Heart right ventricle (tissue), 16 donors: ENCODE measurements at regions not wholly inside any gene's neighbourhood (a gene's known extent, or its start where the extent isn't known, plus 50 kb on each side); places are given as distances from the start of the nearest gene placed in this dataset.
"Not testable (repeated sequence)": the region's sequence is repeated elsewhere in the genome, so short reads cannot be mapped to it uniquely, and the experiment has no call there.

Experiments
- ATAC-seq, 8 donors: fragments of 200-7000 bp; cut with Tn5 transposase; one replicate each; pipeline ENCODE4 v1.9.1; 2020; ENCODE audit warnings: mild to moderate bottlenecking in 8 of 8, moderate library complexity in 8 of 8, moderate number of reproducible peaks in 1 of 8
- DNase-seq, 2 donors: peaks; one replicate each; pipeline ENCODE4 v3.0.0-alpha.2; 2020
- H3K27ac ChIP-seq, 10 donors: fragments of 200-600 bp; sonication (generic) in 2 of 10; one replicate each; pipeline versions ENCODE4 v1.5.0 to v1.8.0; 2020 to 2022; ENCODE audit warnings: mild to moderate bottlenecking in 3 of 10
- H3K27me3 ChIP-seq, 7 donors: fragments of 200-600 bp; one replicate each; pipeline ENCODE4 v1.8.0; 2021 to 2022; ENCODE audit warnings: mild to moderate bottlenecking in 2 of 7
- H3K36me3 ChIP-seq, 9 donors: fragments of 200-600 bp; sonication (generic) in 1 of 9; one replicate each; pipeline versions ENCODE4 v1.5.0 to v1.8.0; 2020 to 2022; ENCODE audit warnings: mild to moderate bottlenecking in 2 of 9
- H3K4me1 ChIP-seq, 9 donors: fragments of 200-600 bp; sonication (generic) in 1 of 9; one replicate each; pipeline versions ENCODE4 v1.5.0 to v1.8.0; 2020 to 2022; ENCODE audit warnings: mild to moderate bottlenecking in 4 of 9
- H3K4me3 ChIP-seq, 10 donors: fragments of 200-600 bp; sonication (generic) in 2 of 10; one replicate each; pipeline versions ENCODE4 v1.5.0 to v1.8.0; 2020 to 2022; ENCODE audit warnings: mild to moderate bottlenecking in 7 of 10, moderate library complexity in 2 of 10
- H3K9me3 ChIP-seq, 11 donors: fragments of 200-600 bp in 10 of 11; sonication (generic) in 2 of 11; one replicate each; pipeline versions ENCODE4 v1.5.0 to v1.8.0; 2013 to 2022; ENCODE audit warnings: mild to moderate bottlenecking in 2 of 11, control low read depth in 1 of 11, moderate library complexity in 1 of 11
- WGBS, 2 donors: extraction: QIAGEN DNeasy Blood & Tissue Kit; methylation state at CpG; one replicate each; pipeline ENCODE4 v1.1.7; 2013; ENCODE audit warnings: inconsistent platforms in 1 of 2; 5-methylcytosine and 5-hydroxymethylcytosine counted together
- intact Hi-C, 10 donors: fragments of 100-400 bp; cut with DNase I; formaldehyde crosslinking; loops; one replicate each; pipeline versions ENCODE4 v1.11.1 to v1.14.2; 2022
- donor health status: Arrhythmogenic right ventricular cardiomyopathy.
- donor health status: ischemic (EF 13 %, LVEDD 7.1; RV severe dilation, severe dysfunction).
- donor health status: healthy with polysubstance abuse.
- donor health status: DM: no; HTN: yes; CAD: no.
- donor health status: DM: no; HTN: no; CAD: no.
- donor health status: ischemic (EF 25% LVEDD 6.9; RV normal size, moderate dysfunction).
- donor health status: ischemic (EF 25% LVEDD 5.7; RV mildly dilated, moderate dysfunction).
- donor health status: healthy.
- donor health status: DM: yes; HTN: yes; CAD: no.
- donor health status: Ischemic cardiomyopathy.
- donor health status: ischemic (EF 35%, LVEDD 5.7; RV mildly dilated, moderate dysfunction).
- donor health status: nonischemic (EF 11% LVEDD 7.7; RV severe dilation, severe dysfunction).
- donor health status: DM: yes; HTN: yes; CAD: no.
- donor health status: PGD.
- donor health status: ischemic (EF 29% LVEDD 5.4; RV normal size, mild dysfunction).
- donor health status: nonischemic (EF 23%, LVEDD 6.1; RV moderate dilation, normal function).

- ATAC-seq, H3K27ac ChIP-seq, H3K36me3 ChIP-seq, H3K27me3 ChIP-seq, DNase-seq, intact Hi-C loops, H3K9me3 ChIP-seq, H3K4me3 ChIP-seq, H3K4me1 ChIP-seq: not testable (repeated sequence)
- no CpG with 5 or more reads among the region's 2 CpGs for WGBS, 2 donors
These were observed 53.6 kb downstream of the SRGAP2 start for GRCh38 chr1:206256935-206257334.

DNA sequence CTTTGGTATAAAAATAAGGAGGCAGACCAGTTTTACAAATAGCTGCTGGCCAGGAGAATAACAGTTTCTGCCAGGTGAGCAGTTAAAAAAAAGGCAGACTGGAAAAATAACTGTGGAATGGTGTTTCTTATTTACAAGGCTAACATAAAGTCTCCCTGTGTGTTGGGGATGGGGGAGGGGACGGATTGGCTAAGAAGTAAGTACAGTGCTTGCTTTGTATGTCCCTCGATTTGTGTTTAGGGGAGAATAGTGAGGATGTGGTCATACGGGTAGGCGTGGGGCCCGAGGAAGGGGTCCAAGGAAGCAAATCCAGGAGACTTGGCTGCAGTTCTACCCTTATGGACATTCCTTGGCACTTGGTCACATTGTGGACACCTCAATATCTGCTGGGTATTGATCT, 58.1 kb downstream of the SRGAP2 start:
- ATAC-seq, H3K27me3 ChIP-seq, DNase-seq, H3K4me3 ChIP-seq, intact Hi-C loops, H3K27ac ChIP-seq, H3K4me1 ChIP-seq, H3K36me3 ChIP-seq, H3K9me3 ChIP-seq: not testable (repeated sequence)
- WGBS, 2 donors: 72 to 78% methylated on average over 1 to 5 of the region's 5 CpGs

DNA sequence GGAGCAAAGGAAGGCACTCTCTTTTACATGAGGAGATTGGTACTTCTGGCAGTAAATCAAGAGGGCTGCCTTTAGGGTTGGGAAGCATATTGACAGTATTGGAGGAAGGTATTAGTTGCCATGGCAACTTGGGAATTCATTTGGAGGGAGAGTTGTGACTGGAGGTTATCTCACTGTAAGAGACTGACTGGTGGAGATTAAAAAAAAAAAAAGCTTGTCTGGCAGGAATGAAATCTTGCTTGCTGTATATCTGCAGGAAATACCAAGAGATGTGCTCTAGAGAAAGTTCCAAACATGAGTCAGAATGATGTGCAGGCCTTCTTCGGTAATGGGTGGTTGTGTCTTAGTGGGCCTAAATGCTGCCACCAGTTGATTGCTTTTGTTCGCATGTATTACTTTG, 59.1 kb downstream of the SRGAP2 start:
- intact Hi-C loops, H3K9me3 ChIP-seq, H3K27ac ChIP-seq, H3K4me3 ChIP-seq, H3K27me3 ChIP-seq, H3K36me3 ChIP-seq, DNase-seq, H3K4me1 ChIP-seq: not testable (repeated sequence)
- peak in 3 of 8 donors; percentile 16 to 34 (median 34) for ATAC-seq
- WGBS, 2 donors: 91% methylated on average over 1 of the region's 2 CpGs; no CpG with 5 or more reads in 1 of the 2 donors

DNA sequence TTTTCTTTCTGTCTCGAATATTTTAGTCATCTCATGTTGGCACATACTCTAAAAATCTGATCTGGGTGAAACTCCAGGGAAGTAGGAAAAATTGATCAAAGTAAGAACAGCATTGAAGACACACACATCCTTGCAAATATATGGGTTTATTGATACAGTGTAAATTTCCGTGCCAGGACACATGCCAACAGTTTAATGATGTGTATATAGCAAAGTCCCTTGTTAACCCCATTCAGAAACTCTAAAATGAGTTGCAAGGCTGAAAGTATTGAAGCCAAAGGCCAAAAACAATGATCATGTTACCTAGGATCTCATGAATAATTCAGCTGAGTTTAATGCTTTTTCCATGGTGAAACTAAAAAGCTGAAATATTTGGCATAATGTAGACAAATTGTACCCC, 61.6 kb downstream of the SRGAP2 start:
- H3K4me3 ChIP-seq, H3K27ac ChIP-seq, DNase-seq, H3K36me3 ChIP-seq, H3K4me1 ChIP-seq, H3K27me3 ChIP-seq, H3K9me3 ChIP-seq, ATAC-seq, intact Hi-C loops: not testable (repeated sequence)
- WGBS, 2 donors: no CpG with 5 or more reads among the region's 2 CpGs

DNA sequence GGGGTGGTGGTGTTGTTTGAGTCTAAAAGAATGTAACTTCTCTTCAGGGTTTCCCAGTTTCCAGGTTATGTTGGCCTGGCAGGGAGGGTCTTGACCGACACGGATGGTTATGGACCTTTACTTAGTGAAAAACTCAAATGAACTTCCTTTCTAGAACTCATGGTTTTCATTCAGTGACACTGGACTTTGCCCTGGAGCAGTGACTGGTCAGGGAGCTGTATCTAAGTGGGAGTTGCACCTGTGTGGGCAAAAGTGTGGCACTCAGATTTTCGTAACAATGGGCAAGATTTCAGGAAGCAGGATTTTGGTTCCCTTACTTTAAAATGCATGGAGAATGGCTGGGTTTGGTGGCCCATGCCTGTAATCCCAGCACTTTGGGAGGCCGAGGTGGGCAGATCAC, 67.8 kb downstream of the SRGAP2 start:
- intact Hi-C loops, ATAC-seq: not testable (repeated sequence)

GRCh38 chr1:206273104-206273503, 69.8 kb downstream of the SRGAP2 start:
- H3K9me3 ChIP-seq, H3K27me3 ChIP-seq, H3K4me1 ChIP-seq, H3K4me3 ChIP-seq, ATAC-seq, H3K36me3 ChIP-seq, DNase-seq, H3K27ac ChIP-seq, intact Hi-C loops: not testable (repeated sequence)
- whole genome bisulfite sequencing, 2 donors: 67% methylated on average over 1 of the region's 1 CpG; no CpG with 5 or more reads in 1 of the 2 donors

More for the DNA sequence above, 67.8 kb downstream of the SRGAP2 start:
- H3K4me3 ChIP-seq, H3K4me1 ChIP-seq, DNase-seq, H3K27ac ChIP-seq, H3K27me3 ChIP-seq, H3K9me3 ChIP-seq, H3K36me3 ChIP-seq: not testable (repeated sequence)
- no CpG with 5 or more reads among the region's 4 CpGs for WGBS, 2 donors

DNA sequence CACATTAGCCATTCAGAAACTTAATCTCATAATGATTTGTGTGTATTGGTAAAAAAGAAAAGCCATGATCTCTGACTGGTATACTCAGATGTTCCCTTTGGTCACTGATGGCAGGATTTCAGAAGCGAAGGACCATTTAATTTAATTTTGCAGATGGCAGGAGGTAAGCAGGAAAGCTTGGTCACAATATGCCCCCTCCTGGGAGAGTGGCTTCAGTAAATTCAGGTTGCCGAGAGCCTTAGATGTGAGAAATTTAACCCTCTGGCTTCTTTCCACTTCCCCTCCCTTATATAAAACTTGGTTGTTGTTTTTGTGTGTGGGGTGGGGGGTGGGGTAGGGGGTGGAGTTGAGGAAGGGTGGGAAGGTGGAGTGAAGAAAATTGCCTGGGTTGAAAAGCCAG, 72.8 kb downstream of the SRGAP2 start:
- H3K27me3 ChIP-seq, H3K27ac ChIP-seq, DNase-seq, H3K9me3 ChIP-seq, H3K4me3 ChIP-seq, H3K36me3 ChIP-seq, intact Hi-C loops, ATAC-seq, H3K4me1 ChIP-seq: not testable (repeated sequence)
- WGBS, 2 donors: 38% methylated on average over 1 of the region's 2 CpGs

DNA sequence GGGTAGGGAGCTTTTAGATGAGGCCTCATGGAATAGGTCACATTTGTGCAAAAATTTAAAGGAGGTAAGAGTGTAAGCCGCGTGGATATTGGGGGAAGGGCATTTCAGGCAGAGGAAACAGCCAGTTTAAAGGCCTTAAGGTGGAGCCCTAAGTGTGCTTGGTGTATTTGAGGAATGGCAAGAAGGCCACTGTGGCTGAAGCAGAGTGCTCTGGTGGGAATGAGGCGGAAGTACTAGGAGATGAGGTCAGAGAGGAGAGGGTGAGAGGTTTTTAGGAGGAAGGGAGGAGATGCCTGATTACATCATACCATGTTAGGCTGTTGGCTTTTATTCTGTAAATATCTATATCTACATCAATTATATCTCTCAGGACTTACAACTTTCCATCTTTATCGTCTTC, 75.3 kb downstream of the SRGAP2 start:
- H3K27me3 ChIP-seq, H3K9me3 ChIP-seq, H3K36me3 ChIP-seq, H3K27ac ChIP-seq, intact Hi-C loops, H3K4me3 ChIP-seq, H3K4me1 ChIP-seq: not testable (repeated sequence)
- 61 to 74% methylated on average over 3 of the region's 4 CpGs for WGBS, 2 donors
- DNase-seq (peak in 1 of 2 donors; percentile 3), ATAC-seq (peak in 3 of 8 donors; percentile 36 to 50 (median 49))

- H3K4me3 ChIP-seq, H3K36me3 ChIP-seq, DNase-seq, H3K27ac ChIP-seq, H3K27me3 ChIP-seq, H3K4me1 ChIP-seq, H3K9me3 ChIP-seq, intact Hi-C loops: not testable (repeated sequence)
- ATAC-seq: peak in 6 of 8 donors; percentile 43 to 80 (median 74)
- 70 to 78% methylated on average over 1 of the region's 3 CpGs for WGBS, 2 donors
These were observed 77.3 kb downstream of the SRGAP2 start for GRCh38 chr1:206280683-206281082.

DNA sequence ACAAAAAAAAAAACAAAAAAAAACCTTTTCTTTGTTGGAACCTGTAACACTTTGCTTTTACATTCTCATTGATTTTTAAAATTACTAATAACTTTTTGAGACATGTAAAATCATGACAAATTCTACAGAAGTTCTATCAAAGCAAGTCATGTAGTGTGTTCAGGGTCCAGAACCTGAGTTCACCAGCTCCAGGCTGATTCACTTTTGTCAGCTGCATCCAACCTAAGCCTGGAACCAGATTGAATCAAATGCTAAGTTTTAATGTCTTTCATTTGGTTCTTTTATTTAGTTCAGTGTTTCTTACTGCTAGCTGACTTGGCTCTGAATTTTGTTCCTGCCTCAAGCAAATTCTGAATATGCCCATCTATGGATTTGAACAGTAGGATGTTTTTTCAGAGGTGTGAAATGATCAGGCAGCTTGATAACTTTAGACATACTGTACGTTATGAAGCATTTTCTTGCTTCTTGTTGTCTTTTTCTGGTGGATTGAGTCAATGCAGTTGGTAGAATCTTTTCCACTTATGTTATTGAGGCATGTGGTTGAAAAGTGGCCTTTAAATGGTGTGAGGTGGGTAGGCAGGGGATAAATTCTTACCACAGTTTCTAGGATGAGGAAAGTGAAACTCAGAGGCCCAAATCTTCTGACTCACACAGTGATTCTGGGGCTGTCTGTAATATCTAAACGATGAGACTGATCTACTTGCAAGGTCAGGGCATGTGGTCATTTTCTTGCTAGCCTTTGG, 78.7 kb downstream of the SRGAP2 start:
- H3K4me1 ChIP-seq, H3K4me3 ChIP-seq, H3K9me3 ChIP-seq, H3K27ac ChIP-seq, H3K27me3 ChIP-seq, intact Hi-C loops, DNase-seq, H3K36me3 ChIP-seq: not testable (repeated sequence)
- WGBS, 2 donors: no CpG with 5 or more reads among the region's 2 CpGs
- peak in 6 of 8 donors; percentile 13 to 81 (median 41) for ATAC-seq

- H3K9me3 ChIP-seq, H3K36me3 ChIP-seq, DNase-seq, intact Hi-C loops, ATAC-seq, H3K27ac ChIP-seq, H3K4me1 ChIP-seq, H3K27me3 ChIP-seq, H3K4me3 ChIP-seq: not testable (repeated sequence)
- WGBS, 2 donors: 94 to 95% methylated on average over 5 to 7 of the region's 10 CpGs
These were observed 82.0 kb downstream of the SRGAP2 start for GRCh38 chr1:206285024-206285960.
